ENCODE measurements at regions not wholly inside any gene's neighbourhood (a gene's known extent, or its start where the extent isn't known, plus 50 kb on each side); places are given as distances from the start of the nearest gene placed in this dataset.
"Not testable (repeated sequence)": the region's sequence is repeated elsewhere in the genome, so short reads cannot be mapped to it uniquely, and the experiment has no call there.

DNA sequence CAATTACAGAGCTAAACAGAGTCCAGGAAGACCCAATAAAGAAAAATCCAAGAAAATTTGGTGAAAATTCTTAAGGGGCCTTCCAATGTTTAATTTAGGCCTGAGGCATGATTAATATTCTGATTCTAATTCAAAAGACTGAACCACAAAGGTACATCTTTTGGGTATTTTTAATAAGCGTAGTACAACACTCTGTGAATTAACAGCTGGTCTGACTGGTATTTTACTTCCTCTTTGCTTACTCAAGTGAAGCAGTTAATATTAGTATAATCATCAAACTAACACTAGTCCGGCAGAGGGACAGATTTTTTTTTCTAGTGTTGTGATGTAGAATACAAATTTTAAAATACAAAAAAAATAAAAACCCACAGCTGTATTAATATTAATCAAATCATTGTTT lies 652.9 kb downstream of the NR4A2 start:
- DNase-seq = no peak

DNA sequence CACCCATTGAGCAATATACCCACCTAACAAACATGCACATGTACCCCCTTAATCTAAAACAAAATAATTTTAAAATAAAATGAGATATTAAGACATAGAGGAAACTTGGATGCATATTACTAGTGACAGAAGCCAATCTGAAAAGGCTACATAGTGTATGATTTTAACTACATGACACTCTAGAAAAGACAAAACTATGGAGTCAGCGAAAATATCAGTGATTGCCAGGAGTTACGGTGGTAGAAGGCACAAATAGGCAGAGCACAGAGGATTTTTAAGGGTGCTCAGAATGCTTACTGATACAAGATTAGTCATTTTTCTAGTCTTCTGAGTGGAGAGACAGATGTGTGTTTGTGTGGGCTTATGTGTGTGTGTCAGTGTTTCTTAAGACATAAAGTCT lies 656.6 kb downstream of the NR4A2 start:
- DNase-seq = no peak

DNA sequence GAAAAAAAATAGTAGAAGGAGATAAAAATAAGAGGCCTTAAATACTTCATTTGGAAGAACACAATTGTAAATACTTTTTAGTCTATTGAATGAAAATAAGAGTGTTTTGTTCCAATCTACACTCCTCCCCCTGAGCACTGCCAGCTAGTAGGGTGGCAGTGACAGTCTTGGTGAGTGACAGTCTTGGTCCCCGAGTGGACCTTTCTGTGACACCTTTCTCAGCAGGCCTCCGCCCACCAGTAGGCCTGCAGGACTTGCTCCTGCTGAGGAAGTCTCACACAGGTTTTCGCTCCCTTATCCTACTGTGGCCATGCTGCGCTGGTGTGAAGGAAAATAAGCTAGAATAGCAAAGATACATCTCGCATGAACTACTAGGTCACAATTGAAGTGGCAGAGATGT lies 666.8 kb downstream of the NR4A2 start:
- DNase-seq = no peak

DNA sequence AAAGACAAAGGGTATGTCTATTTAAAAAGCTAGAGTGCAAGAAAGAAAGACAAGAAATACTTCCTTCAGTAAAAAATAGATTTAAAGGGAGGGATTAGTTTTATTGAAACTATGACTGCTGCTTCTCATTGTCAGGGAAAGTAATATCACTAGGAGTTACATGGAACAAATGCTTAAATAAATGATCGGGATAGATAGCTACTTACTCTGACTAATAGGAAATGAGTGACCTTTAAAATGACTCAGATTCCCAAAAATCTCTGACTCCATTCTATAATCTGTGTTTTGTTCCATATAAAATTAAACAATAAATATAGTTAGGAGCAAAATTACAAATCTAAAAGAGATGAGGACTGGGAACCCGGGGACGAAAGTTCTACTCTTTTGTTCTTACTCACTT lies 669.3 kb downstream of the NR4A2 start:
- no peak for DNase-seq

DNA sequence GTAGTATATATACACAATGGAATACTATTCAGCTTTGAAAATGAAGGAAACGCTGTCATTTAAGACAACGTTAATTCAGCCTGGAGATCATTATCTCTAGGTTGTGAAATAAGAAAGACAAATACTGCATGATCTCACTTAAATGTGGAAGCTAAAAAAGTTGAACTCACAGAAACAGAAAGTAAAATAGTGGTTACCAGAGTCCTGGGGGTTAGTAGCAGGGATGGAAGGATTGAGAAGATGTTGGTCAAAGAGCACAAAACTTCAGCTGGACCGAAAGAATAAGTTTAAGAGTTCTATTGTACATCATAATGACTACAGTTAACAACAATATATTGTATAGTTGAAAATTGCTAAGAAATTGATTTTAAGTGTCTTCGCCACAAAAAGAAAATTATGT lies 670.3 kb downstream of the NR4A2 start:
- no peak for DNase-seq

DNA sequence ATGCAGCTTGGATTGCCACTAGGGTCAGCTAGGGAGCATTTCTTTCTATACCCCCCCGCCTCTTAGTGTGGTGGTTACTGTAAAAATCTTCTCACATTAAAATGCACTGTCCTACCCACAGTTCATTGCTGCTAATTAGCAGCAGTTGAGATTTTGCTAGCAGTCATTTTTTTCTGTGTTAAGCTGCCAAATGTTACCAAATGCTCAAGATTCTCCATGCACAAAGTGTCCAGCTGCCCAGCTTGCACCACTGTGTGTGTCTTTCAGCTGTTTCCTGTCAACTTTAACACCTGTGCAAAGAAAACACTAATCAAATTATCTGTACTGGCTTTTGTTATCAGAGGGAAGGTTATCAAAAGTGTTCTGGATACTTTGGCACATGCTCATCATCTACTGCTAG lies 679.3 kb downstream of the NR4A2 start:
- DNase-seq = no peak

DNA sequence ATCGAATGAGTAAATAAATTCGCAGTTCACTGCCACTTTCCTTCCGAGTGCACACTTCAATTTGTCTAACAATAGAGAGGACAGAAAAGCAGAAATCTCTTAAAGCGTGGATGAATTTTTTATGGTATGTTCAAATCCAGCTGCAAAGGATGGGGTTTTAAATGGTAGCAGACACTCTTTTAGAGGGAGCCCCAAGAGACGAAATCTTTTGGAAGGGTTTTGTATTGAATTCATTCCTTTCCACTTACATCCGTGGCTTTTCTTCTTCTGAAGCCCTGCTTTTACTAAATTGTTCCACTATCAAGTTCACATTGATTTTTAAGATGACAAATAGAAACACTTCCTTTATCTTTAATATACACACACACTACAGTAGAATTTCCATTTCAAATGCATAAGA lies 680.7 kb downstream of the NR4A2 start:
- peak; percentile 24 for DNase-seq

DNA sequence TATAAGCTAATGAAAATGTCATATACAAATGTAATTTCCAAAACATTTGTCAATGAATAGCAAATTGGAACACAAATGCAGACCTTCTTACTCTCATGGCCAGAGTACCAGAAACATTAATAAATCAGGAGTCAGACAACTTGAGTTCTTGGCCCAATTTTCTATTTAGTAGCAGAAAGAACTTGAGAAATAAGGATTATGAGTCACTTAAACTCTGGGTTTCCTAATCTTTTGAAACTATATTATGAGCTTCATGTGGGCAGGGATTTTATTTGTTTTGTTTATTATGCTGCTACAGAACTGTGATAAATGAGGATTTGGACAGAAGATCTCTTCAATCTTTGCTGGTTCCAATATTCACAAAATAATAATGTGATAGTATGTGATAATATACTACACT lies 686.7 kb downstream of the NR4A2 start:
- DNase-seq = no peak

DNA sequence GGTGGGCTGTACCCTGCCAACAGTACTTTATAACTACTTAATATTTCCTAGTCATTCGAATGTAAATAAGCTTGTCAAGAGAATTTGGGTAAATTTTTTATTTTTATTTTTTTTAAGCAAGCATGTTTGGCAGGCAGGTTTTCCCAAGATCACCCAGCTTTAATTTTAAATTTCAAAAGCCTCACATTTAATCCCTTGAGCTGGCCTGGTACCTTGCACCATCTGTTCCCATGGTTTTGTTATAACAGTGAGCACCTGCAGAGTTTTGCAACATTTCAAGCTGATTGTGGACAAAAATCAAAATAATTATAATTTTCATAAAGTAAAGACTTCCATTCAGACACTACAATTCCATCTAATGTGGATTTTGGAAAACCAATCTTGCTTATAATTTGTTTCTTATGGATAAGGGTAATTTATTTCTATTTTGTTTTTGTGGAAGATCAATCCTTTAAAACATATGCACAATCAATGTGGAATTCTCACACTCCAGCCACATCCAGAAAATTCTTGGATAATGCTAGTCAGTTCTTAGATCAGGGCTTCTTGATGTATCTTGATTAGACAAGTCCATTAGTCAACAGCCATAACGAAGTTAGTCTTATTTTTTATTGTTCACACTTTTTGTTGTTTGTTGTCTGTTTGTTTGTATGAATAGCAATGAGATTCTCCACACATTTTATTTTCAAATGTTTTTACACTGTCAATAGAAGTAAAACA lies 689.3 kb downstream of the NR4A2 start:
- no peak for DNase-seq

DNA sequence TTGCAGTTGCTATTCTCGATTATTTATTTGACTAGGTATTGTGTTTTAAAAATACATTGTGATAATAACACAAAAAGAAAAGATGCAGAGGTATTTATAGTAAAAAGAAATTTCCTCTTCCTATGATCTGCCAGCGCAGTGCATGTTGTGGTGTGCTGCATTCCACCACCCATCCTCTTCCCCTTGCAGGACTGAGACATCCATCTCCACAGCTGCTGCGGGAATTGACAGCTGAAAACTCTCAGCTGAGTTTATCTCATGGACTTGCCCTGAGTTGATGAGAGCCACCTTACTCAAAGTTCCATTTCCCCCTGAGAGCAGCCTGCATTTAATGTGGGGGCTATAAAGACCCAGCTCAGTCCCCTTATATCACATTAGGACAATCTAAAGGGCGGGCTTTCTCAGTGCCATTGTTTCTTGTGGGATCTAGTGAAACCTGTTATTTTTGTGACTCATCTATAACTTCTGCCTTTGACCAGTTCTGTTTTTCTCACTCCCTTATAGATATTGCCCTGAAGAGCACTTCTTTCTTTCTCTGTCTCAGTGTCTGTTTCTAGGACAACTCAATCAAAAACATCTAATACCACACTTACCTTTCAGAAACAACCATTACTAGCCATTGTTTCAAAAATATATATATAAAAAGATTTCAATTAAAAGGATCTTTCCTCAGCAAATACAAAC lies 698.5 kb downstream of the NR4A2 start:
- no peak for DNase-seq

DNA sequence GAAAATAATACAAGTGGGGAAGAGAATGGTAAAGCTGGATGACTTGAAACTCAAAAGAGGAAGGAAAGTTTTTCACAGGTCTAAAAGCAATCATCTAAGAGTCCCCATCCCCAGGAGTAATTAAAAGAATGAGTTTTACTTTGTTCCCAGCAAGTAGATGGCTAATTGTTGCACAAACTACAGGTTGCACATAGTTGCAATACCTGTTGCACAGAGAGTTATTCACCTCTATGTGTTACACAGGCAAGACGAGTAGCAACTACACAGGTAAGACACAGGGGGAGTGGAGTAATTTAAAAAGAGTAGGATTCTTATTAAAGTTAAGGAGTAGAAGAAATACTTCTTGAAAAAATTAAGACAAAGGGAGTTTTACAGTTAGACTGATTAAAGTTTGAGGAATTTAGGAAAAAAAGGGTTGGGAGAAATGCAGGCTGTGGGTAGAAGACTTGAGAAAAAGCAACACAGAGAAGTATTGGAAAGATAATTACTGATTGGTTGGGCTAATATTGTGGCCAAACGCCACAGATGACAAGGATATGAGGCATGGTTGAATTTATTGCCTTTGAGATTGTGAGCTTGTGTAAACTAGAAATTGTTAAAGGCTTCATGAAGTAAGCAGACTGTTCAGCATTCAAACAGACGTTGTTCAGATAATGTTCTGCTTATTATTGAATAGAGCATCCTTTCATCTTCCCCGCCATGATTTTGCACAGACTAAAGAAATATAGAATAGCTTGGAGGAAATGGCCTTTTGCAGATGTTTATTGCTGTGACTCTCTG lies 699.3 kb downstream of the NR4A2 start:
- no peak for DNase-seq

DNA sequence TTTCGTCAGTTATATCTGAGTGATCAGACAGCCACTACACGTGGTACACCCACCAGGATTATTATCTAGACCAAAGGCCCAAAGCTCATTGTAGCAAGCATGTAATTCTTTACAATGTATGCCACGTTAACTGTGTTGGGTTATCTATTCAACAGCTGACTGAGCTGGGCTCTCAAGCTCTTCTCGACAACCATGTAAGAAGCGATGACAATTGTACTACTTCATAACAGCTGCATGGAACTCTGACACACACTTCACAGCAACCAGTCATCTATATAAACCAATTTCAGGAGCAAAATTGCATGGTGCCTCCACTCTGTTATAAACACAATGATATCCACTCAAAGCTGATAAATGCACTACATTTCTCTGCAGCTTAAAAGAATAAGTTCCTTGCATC lies 701.8 kb downstream of the NR4A2 start:
- DNase-seq = no peak

DNA sequence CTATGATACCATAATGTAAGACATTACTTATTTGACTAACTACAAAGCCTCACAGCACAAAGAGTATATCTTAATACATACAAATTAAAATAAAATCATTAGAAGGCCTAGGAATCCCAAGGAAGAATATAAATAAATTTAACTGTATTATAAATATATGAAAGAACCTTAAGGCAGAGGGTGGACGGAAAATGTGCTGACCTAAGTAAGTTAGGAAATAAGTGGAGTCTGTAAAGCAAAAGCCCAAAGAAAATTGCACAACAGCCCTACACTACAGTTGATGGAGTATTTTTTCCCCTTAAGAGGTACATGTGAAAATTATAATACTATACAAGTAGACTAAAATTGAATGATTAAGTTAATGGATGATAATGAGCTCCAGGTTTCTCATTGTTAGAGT lies 710.1 kb downstream of the NR4A2 start:
- DNase-seq = no peak

DNA sequence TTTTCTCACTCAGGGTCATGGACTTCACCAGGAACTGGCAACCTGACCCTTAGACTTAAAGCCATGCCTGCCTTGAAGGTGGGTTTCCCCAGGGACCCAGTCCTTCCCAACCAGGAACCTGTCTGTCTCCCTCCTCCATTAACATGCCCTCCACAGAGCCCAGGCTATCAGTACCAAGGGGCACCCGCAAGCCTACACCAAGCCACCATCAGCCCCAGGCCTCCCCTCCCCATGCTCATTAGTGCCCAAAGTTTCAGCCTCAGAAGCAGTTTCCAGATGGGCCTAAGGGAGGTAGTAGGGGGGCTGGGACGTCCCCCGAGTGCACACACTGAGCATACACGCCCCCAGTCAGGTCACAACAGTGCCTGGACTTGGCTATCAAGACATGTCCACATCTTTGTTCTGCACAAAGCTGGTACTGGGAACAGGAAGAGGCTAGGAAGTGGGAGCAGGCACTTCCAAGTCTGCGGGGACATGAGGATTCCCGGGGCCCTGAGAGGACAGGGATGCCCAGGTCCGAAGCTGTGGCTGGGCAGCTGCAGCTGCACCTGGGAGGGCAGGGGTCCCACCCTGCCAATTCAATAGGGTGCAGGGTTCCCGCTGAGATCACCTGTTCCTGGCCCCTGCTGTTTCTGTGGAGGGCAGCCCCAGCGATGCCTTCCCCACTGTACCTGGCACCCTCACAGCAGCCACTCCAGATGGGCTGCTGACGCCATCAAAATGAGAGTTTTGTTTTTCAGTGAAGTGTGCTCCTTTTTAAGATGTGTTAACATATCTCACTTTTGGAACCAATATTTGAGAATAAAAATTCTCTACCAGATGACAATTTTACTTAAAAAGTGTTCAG lies 731.4 kb downstream of the NR4A2 start:
- no peak for DNase-seq

DNA sequence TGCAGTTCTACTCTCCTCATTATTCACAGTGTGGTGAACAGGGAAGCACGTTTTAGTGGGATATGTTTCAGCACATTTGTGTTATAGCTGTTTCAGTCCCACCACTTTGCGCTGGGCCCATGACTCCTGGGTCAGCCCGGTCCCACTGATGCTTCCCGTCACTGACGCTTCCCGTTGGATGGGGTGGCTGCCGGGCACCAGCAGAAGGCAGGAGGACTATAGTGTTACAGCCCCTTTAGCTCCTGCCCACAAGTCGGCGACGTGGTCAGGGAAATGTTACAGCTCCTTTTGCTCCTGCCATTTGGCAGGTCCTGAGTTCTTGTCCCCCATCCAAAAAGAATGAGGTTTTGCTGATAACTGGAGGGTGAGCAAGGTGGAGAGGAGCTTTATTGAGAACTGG lies 732.2 kb downstream of the NR4A2 start:
- DNase-seq = no peak

DNA sequence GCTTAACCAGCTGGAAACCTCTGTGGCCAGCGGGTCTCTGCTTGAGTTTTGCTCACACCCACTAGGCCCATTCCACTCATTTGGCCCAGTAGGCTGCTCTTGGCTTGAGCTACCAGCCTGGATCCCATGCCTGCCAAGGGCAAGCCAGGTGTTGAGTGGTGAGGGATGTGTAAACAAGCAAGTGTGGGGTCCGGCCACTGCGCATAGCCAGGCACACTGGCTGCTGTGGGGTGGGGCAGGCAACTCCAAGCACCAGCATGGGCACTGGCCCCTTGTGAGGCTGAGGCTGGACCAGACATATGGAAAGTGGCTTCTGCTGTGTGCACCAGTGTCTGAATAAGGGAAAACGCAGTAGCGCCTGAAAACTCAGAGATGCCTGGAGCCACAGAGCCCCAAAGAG lies 732.7 kb downstream of the NR4A2 start:
- DNase-seq = no peak

DNA sequence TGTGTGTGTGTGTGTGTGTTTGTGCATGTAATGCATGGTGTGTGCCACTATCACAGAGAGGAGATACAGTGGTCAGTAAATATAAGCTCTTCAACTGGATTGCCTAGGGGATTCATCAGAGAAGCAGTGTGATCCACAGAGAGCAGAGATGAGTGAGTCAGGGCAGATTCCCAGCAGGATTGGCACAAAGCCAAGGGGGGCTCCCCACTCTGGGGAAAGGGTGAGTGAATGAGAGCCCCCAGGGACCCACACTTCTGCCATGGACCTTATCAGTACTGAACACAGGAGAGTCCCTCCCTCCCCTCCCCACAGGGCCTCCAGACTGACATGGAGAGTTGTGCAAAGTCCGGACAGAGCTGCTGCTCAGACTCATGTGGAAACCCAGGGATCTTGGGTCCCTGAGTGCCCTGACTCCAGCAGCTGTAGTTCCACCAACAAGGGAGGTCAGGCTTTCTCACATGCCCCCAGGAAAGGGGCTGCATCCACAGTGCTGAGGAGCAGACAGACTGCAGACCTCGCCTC lies 748.8 kb downstream of the NR4A2 start:
- no peak for DNase-seq

DNA sequence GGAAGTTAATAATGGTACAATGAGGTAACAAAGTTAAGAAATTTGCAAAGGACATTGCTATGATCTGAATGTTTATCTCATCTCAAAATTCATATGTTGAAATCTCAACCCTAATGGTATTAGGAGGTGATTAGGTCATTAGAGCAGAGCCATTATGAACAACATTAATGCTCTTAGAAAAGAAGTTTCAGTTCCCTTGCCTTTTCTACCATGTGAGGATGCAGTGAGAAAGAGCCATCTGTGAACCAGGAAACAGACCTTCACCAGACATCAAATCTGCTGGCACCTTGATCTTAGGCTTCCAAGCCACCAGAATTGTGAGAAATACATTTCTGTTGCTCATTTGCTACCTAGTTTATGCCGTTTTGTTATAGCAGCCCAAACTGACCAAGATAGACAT lies 757.6 kb downstream of the NR4A2 start:
- DNase-seq = no peak

DNA sequence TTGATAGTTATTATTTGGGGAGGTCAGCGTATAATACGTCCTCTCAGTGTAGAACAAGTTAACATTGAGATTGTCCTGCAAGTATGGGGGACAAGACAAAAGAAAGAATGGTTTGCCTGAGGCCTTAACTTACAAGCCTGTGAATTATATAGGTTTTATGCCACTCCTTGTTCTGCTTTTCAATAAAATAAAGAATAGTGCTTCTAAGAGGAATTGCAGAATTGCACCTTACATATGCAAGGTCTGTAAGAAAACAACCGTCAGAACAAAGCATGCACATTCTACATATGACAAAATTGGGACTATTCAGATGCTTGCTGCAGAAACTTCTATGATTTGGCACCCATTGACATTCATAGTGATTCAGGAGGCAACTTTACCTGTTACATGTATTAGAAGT lies 785.0 kb downstream of the NR4A2 start:
- peak; percentile 1 for DNase-seq

DNA sequence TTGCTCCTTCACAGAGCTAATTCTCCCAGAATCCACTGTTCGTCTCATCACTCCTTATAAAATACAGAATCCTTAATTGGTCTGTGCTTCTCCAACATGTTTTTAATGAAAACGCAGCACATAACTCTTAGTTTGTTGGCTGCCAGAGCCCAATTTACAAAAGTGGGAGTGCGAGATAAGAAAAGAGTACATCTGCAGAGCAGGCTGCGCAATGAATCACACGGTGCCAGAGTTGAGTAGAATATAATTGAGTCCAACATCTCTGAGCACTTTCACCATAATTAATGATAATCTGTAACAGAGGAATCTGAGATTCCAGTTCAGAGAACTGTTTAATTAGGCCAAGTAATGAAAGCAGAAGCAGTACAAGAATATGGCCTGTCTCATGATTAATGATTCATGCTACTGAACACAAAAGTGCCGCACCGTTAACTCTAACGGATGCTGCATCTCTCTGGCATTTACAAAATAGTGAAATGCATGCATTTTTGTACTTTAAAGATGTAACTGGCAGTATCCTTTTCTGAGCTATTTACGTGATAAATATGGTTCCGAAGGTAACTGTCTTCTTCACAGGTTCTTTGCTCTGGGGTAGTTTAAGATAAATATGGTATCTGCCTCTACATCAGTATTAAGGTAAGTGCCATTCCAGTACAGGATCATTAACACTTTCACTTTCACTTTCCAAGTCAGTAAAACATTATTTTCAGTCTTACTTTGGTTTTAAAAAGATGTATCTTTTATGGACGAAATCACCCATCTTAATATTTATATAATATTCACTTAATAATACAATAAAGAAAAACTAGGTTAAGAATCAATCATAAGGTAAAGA lies 785.6 kb downstream of the NR4A2 start:
- DNase-seq = peak; percentile 15

DNA sequence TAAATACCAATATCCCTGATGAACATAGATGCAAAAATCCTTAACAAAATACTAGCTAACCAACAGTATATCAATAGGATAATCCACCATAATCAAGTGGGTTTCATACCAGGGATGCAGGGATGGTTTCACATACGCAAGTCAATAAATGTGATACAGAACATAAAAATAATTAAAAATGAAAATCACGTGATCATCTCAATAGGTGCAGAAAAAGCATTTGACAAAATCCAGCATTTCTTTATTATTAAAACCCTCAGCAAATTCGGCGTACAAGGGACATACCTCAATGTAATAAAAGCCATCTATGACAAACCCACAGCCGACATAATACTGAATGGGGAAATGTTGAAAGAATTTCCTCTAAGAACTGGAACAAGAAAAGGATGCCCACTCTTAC lies 793.5 kb downstream of the NR4A2 start:
- DNase-seq = not testable (repeated sequence)
